H1 (cell line): ENCODE measurements at regions not wholly inside any gene's neighbourhood (a gene's known extent, or its start where the extent isn't known, plus 50 kb on each side); places are given as distances from the start of the nearest gene placed in this dataset.

Experiments
- GTF2F1 ChIP-seq: IDR thresholded peaks from 2 replicates; pipeline ENCODE4 v1.6.1; 2012; ENCODE audit warnings: low read depth, low read length, improper control_type of control experiment, borderline replicate concordance
- KDM5A ChIP-seq: fragments of 200-600 bp; IDR thresholded peaks from 2 replicates; pipeline ENCODE4 v1.7.1; 2012; ENCODE audit warnings: mild to moderate bottlenecking, low read length, inconsistent platforms, mixed read lengths
- RXRA ChIP-seq: IDR thresholded peaks from 2 replicates; pipeline ENCODE4 v1.6.1; 2011; ENCODE audit warnings: low read depth, mild to moderate bottlenecking, low read length, moderate library complexity; ENCODE audit not compliant: insufficient read depth
- TEAD4 ChIP-seq: IDR thresholded peaks from 2 replicates; pipeline ENCODE4 v1.6.1; 2012; ENCODE audit warnings: low read depth, low read length, inconsistent platforms, mixed read lengths

DNA sequence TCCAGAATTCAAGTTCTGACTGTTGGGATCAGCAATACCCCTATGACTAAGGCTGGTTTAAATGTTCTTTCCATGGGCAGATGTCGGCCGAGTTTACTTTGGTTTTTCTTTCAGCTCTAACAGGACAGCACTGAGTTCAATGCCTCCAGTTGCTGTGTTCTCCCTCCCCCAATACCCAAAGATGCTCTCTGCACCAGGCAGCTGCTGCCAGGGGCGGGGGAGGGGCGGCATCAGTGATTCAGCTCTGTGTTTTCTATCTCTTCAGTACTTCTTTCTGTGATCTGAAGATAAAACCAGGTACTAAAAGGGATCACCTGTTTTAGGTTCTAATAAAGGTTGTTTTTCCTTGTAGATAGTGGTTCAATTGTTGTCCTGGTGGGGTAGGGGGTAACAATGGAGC, 576.7 kb upstream of the POT1 start (continued):
- TF ChIP-seq KDM5A = no peak
- TF ChIP-seq TEAD4 = no peak
- TF ChIP-seq RXRA = no peak
- TF ChIP-seq GTF2F1 = no peak
